Trophoblast cell (in vitro differentiated cells and primary cell): ENCODE measurements at regions not wholly inside any gene's neighbourhood (a gene's known extent, or its start where the extent isn't known, plus 50 kb on each side); places are given as distances from the start of the nearest gene placed in this dataset.

Source experiments
- DNase-seq, 2 donors: peaks; one replicate each; pipeline ENCODE4 v3.0.0-alpha.2; 2016
- H2AFZ ChIP-seq: 2 replicates; pipeline ENCODE4 v1.6.1; 2013; ENCODE audit warnings: low read length, moderate library complexity, mild to moderate bottlenecking; ENCODE audit not compliant: insufficient read depth, poor library complexity
- H2AK5ac ChIP-seq: 2 replicates; pipeline ENCODE4 v1.6.1; 2013; ENCODE audit warnings: mild to moderate bottlenecking, low read length
- H2BK120ac ChIP-seq: 2 replicates; pipeline ENCODE4 v1.6.1; 2013; ENCODE audit warnings: low read length, mild to moderate bottlenecking, moderate library complexity; ENCODE audit not compliant: insufficient read depth, poor library complexity
- H2BK12ac ChIP-seq: 2 replicates; pipeline ENCODE4 v1.6.1; 2013; ENCODE audit warnings: mild to moderate bottlenecking, low read length, moderate library complexity
- H2BK5ac ChIP-seq: 2 replicates; pipeline ENCODE4 v1.6.1; 2013; ENCODE audit warnings: low read length, low read depth, moderate library complexity, mild to moderate bottlenecking; ENCODE audit not compliant: poor library complexity
- H3K14ac ChIP-seq: 2 replicates; pipeline ENCODE4 v1.6.1; 2013; ENCODE audit warnings: mild to moderate bottlenecking, low read length
- H3K18ac ChIP-seq: 2 replicates; pipeline ENCODE4 v1.6.1; 2013; ENCODE audit warnings: mild to moderate bottlenecking, low read length
- H3K23ac ChIP-seq: 2 replicates; pipeline ENCODE4 v1.6.1; 2013; ENCODE audit warnings: low read length
- H3K27ac ChIP-seq: 2 replicates; pipeline ENCODE4 v1.5.1; 2013; ENCODE audit warnings: low read depth, mild to moderate bottlenecking, inconsistent platforms, low read length, moderate library complexity
- H3K27me3 ChIP-seq: 2 replicates; pipeline ENCODE4 v1.6.1; 2013; ENCODE audit warnings: inconsistent platforms, mild to moderate bottlenecking, low read length, moderate library complexity; ENCODE audit not compliant: insufficient read depth
- H3K36me3 ChIP-seq, 2 experiments: 1 replicate in 1 of 2; 2 replicates in 1 of 2; pipeline ENCODE4 v1.6.1; 2013; ENCODE audit warnings: low read length in 2 of 2, mild to moderate bottlenecking in 2 of 2, moderate library complexity in 1 of 2; ENCODE audit not compliant: insufficient read depth in 2 of 2, control insufficient read depth in 1 of 2
- H3K4ac ChIP-seq: 2 replicates; pipeline ENCODE4 v1.6.1; 2013; ENCODE audit warnings: low read depth, mild to moderate bottlenecking, low read length, moderate library complexity
- H3K4me1 ChIP-seq, 2 experiments: 1 replicate in 1 of 2; 2 replicates in 1 of 2; pipeline ENCODE4 v1.6.1; 2013; ENCODE audit warnings: low read length in 2 of 2, mild to moderate bottlenecking in 2 of 2, moderate library complexity in 1 of 2; ENCODE audit not compliant: insufficient read depth in 2 of 2, control insufficient read depth in 1 of 2
- H3K4me2 ChIP-seq: 2 replicates; pipeline ENCODE4 v1.6.1; 2013; ENCODE audit warnings: inconsistent platforms, mild to moderate bottlenecking, low read length, moderate library complexity
- H3K4me3 ChIP-seq: 2 replicates; pipeline ENCODE4 v1.5.1; 2013; ENCODE audit warnings: mild to moderate bottlenecking, low read depth, low read length, inconsistent platforms
- H3K79me1 ChIP-seq: one replicate; pipeline ENCODE4 v1.6.1; 2013; ENCODE audit warnings: low read length
- H3K79me2 ChIP-seq: 2 replicates; pipeline ENCODE4 v1.6.1; 2013; ENCODE audit warnings: low read length, mild to moderate bottlenecking; ENCODE audit not compliant: control insufficient read depth, insufficient read depth, poor library complexity
- H3K9ac ChIP-seq: 2 replicates; pipeline ENCODE4 v1.6.1; 2013; ENCODE audit warnings: mild to moderate bottlenecking, low read length
- H3K9me3 ChIP-seq: 2 replicates; pipeline ENCODE4 v1.6.1; 2013; ENCODE audit warnings: low read depth, mild to moderate bottlenecking, control low read depth, inconsistent platforms, low read length; ENCODE audit not compliant: insufficient read depth
- H4K12ac ChIP-seq: 2 replicates; pipeline ENCODE4 v1.6.1; 2013; ENCODE audit warnings: low read depth, mild to moderate bottlenecking, low read length, moderate library complexity
- H4K8ac ChIP-seq: 2 replicates; pipeline ENCODE4 v1.6.1; 2013; ENCODE audit warnings: low read depth, mild to moderate bottlenecking, low read length, moderate library complexity
- H4K91ac ChIP-seq: one replicate; pipeline ENCODE4 v1.6.1; 2013; ENCODE audit warnings: low read depth, mild to moderate bottlenecking, low read length, moderate library complexity
- WGBS: extraction: QIAGEN DNeasy Blood & Tissue Kit; methylation state at CpG from one replicate; pipeline ENCODE4 v1.1.7; 2013; ENCODE audit warnings: missing lambda C conversion rate; ENCODE audit not compliant: insufficient read length, insufficient coverage; ENCODE audit errors: extremely low coverage; 5-methylcytosine and 5-hydroxymethylcytosine counted together

GRCh38 chr10:123462756-123463155 lies 203.4 kb upstream of the GPR26 start:
- Histone ChIP-seq H3K79me2 (no peaks in the 10 kb centered on the region), H4K8ac (no peak overlapping the region), H3K4me2 (no peak overlapping the region), H3K14ac (no peak overlapping the region), H3K4me1 (peaks cover 0 to 2% of the 10 kb centered on the region in 2 experiments), H4K12ac (no peak overlapping the region), H2BK12ac (no peak overlapping the region), H3K79me1 (no peaks in the 10 kb centered on the region), H2AFZ (no peak overlapping the region), H2BK5ac (no peak overlapping the region), H2BK120ac (no peak overlapping the region), H3K27ac (no peak overlapping the region), H3K23ac (no peak overlapping the region), H3K9ac (no peak overlapping the region), H3K4me3 (no peak overlapping the region), H3K9me3 (no peaks in the 10 kb centered on the region), H3K36me3 (no peaks in the 10 kb centered on the region), H2AK5ac (no peak overlapping the region), H3K18ac (no peak overlapping the region), H3K4ac (no peak overlapping the region), H4K91ac (no peak overlapping the region), H3K27me3 (no peaks in the 10 kb centered on the region)
- no CpG with 5 or more reads among the region's 4 CpGs for WGBS
- peak in 1 of 2 donors; percentile 12 for DNase-seq

- H3K27ac ChIP-seq = no peak overlapping the region
- no peaks in the 10 kb centered on the region for H3K79me2 ChIP-seq
- peaks cover 0 to 2% of the 10 kb centered on the region in 2 experiments for H3K4me1 ChIP-seq
- no peak for DNase-seq
- H3K9me3 ChIP-seq = no peaks in the 10 kb centered on the region
- H3K18ac ChIP-seq = no peak overlapping the region
- H3K27me3 ChIP-seq = no peaks in the 10 kb centered on the region
- H3K36me3 ChIP-seq = no peaks in the 10 kb centered on the region
- H4K91ac ChIP-seq = no peak overlapping the region
- H4K12ac ChIP-seq = no peak overlapping the region
- H4K8ac ChIP-seq = no peak overlapping the region
- H2BK120ac ChIP-seq = no peak overlapping the region
- no peak overlapping the region for H3K14ac ChIP-seq
- no peak overlapping the region for H2BK12ac ChIP-seq
- H2AK5ac ChIP-seq = no peak overlapping the region
- H2AFZ ChIP-seq = no peak overlapping the region
- H3K23ac ChIP-seq = no peak overlapping the region
- H3K9ac ChIP-seq = no peak overlapping the region
- H3K4me2 ChIP-seq = no peak overlapping the region
- no peak overlapping the region for H3K4me3 ChIP-seq
- no peaks in the 10 kb centered on the region for H3K79me1 ChIP-seq
- no peak overlapping the region for H2BK5ac ChIP-seq
- no CpG with 5 or more reads among the region's 3 CpGs for WGBS
- H3K4ac ChIP-seq = no peak overlapping the region
These were observed 203.0 kb upstream of the GPR26 start for GRCh38 chr10:123463181-123463580.

GRCh38 chr10:123463698-123464097 lies 202.5 kb upstream of the GPR26 start:
- Histone ChIP-seq H3K14ac (no peak overlapping the region), H2BK12ac (no peak overlapping the region), H4K12ac (no peak overlapping the region), H3K4me2 (no peak overlapping the region), H3K79me2 (no peaks in the 10 kb centered on the region), H3K23ac (no peak overlapping the region), H2BK120ac (no peak overlapping the region), H3K27me3 (no peaks in the 10 kb centered on the region), H2BK5ac (no peak overlapping the region), H3K4me1 (peaks cover 0 to 2% of the 10 kb centered on the region in 2 experiments), H3K9ac (no peak overlapping the region), H2AK5ac (no peak overlapping the region), H3K4ac (no peak overlapping the region), H3K27ac (no peak overlapping the region), H3K4me3 (no peak overlapping the region), H3K18ac (no peak overlapping the region), H3K9me3 (no peaks in the 10 kb centered on the region), H2AFZ (no peak overlapping the region), H3K36me3 (no peaks in the 10 kb centered on the region), H4K91ac (no peak overlapping the region), H4K8ac (no peak overlapping the region), H3K79me1 (no peaks in the 10 kb centered on the region)
- peak in 1 of 2 donors; percentile 25 for DNase-seq
- WGBS = no CpG with 5 or more reads among the region's 10 CpGs

- no peak overlapping the region for H3K4me3 ChIP-seq
- no peak overlapping the region for H2AK5ac ChIP-seq
- peaks cover 0 to 2% of the 10 kb centered on the region in 2 experiments for H3K4me1 ChIP-seq
- no peaks in the 10 kb centered on the region for H3K79me1 ChIP-seq
- H4K12ac ChIP-seq = no peak overlapping the region
- no peak overlapping the region for H3K27ac ChIP-seq
- no peak overlapping the region for H2BK5ac ChIP-seq
- H3K14ac ChIP-seq = no peak overlapping the region
- no peaks in the 10 kb centered on the region for H3K36me3 ChIP-seq
- no CpG with 5 or more reads among the region's 3 CpGs for WGBS
- H2BK120ac ChIP-seq = no peak overlapping the region
- no peak overlapping the region for H3K9ac ChIP-seq
- H4K8ac ChIP-seq = no peak overlapping the region
- no peak overlapping the region for H3K4me2 ChIP-seq
- no peak overlapping the region for H3K18ac ChIP-seq
- no peak overlapping the region for H2BK12ac ChIP-seq
- H3K4ac ChIP-seq = no peak overlapping the region
- H2AFZ ChIP-seq = no peak overlapping the region
- no peak overlapping the region for H3K23ac ChIP-seq
- H3K79me2 ChIP-seq = no peaks in the 10 kb centered on the region
- no peaks in the 10 kb centered on the region for H3K9me3 ChIP-seq
- H4K91ac ChIP-seq = no peak overlapping the region
- DNase-seq = peak in 1 of 2 donors; percentile 43
- H3K27me3 ChIP-seq = no peaks in the 10 kb centered on the region
These were observed 201.5 kb upstream of the GPR26 start for GRCh38 chr10:123464430-123465323.
